Esophagus squamous epithelium (tissue), 5 donors: ENCODE measurements at regions not wholly inside any gene's neighbourhood (a gene's known extent, or its start where the extent isn't known, plus 50 kb on each side); places are given as distances from the start of the nearest gene placed in this dataset.
"Not testable (repeated sequence)": the region's sequence is repeated elsewhere in the genome, so short reads cannot be mapped to it uniquely, and the experiment has no call there.

Experiments used
- DNase-seq: peaks from one replicate; lab custom pipeline; 2025; lab: John Stamatoyannopoulos, UW
- H3K27ac ChIP-seq, 4 donors: fragments of 200-600 bp; sonication (generic); one replicate each; pipeline ENCODE4 v1.5.1; 2016 to 2019; ENCODE audit warnings: mild to moderate bottlenecking in 1 of 4
- H3K27me3 ChIP-seq, 4 donors: fragments of 200-600 bp; sonication (generic); 1 replicate in 3 of 4; 2 replicates in 1 of 4; pipeline versions ENCODE4 v1.5.1 to v1.6.0; 2017 to 2021; ENCODE audit warnings: antibody characterized with exemption in 1 of 4
- H3K36me3 ChIP-seq, 3 donors: fragments of 200-600 bp; sonication (generic); one replicate each; pipeline ENCODE4 v1.5.1; 2016 to 2019
- H3K4me1 ChIP-seq, 3 donors: fragments of 200-600 bp; sonication (generic); one replicate each; pipeline ENCODE4 v1.5.1; 2017 to 2019
- H3K4me3 ChIP-seq, 4 donors: fragments of 200-600 bp; sonication (generic); 1 replicate in 3 of 4; 2 replicates in 1 of 4; pipeline ENCODE4 v1.5.1; 2016 to 2019; ENCODE audit warnings: mild to moderate bottlenecking in 2 of 4, moderate library complexity in 1 of 4
- H3K9me3 ChIP-seq, 3 donors: fragments of 200-600 bp; sonication (generic); one replicate each; pipeline ENCODE4 v1.5.1; 2016 to 2019
- POLR2A ChIP-seq, 4 donors: fragments of 450-650 bp; IDR thresholded peaks; one replicate each; pipeline ENCODE4 v1.6.1; 2017; ENCODE audit warnings: antibody characterized with exemption in 4 of 4, mild to moderate bottlenecking in 4 of 4, moderate library complexity in 3 of 4
- WGBS, 2 donors: methylation state at CpG; one replicate each; pipeline ENCODE4 v1.1.5; 2018; 5-methylcytosine and 5-hydroxymethylcytosine counted together
- intact Hi-C: fragments of 100-400 bp; cut with DNase I; formaldehyde crosslinking; loops from one replicate; pipeline ENCODE4 v1.15.0; 2022
- TF ChIP-seq, protein P1 (sequence below), 6 experiments: fragments of 450-650 bp in 4 of 6; fragments of 200-600 bp in 2 of 6; sonication (generic) in 2 of 6; IDR thresholded peaks; one replicate each; pipeline ENCODE4 v1.5.1; 2016 to 2019; ENCODE audit warnings: antibody characterized with exemption in 6 of 6, mild to moderate bottlenecking in 4 of 6, moderate library complexity in 4 of 6
- donor health status: DM: yes; HTN: yes; CAD: no.

DNA sequence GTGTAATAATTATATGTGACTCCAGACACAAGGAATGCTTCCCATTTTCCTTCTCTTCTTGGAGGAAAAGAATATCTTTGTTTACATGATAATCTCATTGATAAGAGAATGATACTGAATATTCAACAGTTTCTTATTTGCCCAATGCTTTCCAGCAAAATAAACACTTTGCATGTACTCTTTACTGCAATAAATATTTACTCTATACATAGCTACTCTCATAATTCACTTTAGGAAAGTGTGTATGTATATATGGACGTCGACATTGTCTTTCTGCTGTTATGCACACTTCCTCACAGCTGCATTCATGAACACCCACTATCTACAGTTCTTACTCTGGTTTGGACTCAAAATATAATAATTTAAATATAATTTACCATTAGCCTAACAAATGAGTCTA lies 617.4 kb upstream of the CDH10 start:
- Histone ChIP-seq H3K4me3 (no peak overlapping the region), H3K27me3 (no peaks in the 10 kb centered on the region), H3K27ac (no peak overlapping the region), H3K9me3 (peaks cover 0 to 14% (median 0%) of the 10 kb centered on the region in 3 donors), H3K4me1 (no peaks in the 10 kb centered on the region), H3K36me3 (no peaks in the 10 kb centered on the region)
- TF ChIP-seq POLR2A (IDR thresholded peaks at IDR 0.05): no peak
- TF ChIP-seq, protein P1, sequence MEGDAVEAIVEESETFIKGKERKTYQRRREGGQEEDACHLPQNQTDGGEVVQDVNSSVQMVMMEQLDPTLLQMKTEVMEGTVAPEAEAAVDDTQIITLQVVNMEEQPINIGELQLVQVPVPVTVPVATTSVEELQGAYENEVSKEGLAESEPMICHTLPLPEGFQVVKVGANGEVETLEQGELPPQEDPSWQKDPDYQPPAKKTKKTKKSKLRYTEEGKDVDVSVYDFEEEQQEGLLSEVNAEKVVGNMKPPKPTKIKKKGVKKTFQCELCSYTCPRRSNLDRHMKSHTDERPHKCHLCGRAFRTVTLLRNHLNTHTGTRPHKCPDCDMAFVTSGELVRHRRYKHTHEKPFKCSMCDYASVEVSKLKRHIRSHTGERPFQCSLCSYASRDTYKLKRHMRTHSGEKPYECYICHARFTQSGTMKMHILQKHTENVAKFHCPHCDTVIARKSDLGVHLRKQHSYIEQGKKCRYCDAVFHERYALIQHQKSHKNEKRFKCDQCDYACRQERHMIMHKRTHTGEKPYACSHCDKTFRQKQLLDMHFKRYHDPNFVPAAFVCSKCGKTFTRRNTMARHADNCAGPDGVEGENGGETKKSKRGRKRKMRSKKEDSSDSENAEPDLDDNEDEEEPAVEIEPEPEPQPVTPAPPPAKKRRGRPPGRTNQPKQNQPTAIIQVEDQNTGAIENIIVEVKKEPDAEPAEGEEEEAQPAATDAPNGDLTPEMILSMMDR (IDR thresholded peaks at IDR 0.05): no peak
- intact Hi-C loops: no loop called here
- WGBS, 2 donors: 36 to 55% methylated on average over 2 of the region's 2 CpGs
- no peak for DNase-seq

DNA sequence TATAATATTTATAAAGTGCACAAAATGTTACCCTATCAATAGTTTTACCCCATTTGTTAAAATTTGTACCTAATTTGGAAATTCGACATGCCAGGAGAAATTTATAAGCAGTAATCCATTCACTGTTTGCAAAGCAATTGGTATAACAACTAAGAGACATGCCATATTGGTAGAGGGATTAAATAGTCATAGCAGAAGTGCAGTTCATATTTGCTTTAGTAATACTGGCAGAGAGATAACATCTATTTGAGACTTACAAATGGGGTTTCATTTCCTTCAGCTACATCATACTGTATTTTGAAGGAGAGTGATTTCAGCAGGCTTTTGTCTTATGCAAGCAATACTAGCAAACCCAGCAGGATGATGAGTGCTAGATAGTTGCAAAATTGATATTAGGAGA lies 610.4 kb upstream of the CDH10 start:
- 27 to 31% methylated on average over 1 of the region's 1 CpG for WGBS, 2 donors

DNA sequence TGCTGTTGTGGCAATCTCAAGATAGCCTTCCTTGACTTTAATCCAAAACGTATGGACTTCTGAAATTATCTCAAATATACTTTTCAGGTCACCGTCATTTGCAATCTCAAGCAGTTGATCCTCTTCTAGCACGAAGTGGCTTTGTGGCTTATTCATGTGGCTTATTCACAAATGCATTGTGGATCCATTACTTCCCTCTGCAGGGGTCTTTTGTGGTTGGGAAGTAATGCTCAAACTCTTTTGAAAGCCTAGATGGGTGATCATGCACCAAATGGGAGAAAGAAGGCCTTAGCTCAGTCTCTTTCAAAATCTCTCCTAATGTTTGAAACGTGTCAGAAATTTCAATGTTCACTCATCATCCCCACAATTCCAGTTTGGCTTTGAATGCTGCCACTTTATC lies 597.2 kb upstream of the CDH10 start:
- H3K27me3 ChIP-seq: no peaks in the 10 kb centered on the region
- TF ChIP-seq POLR2A (IDR thresholded peaks at IDR 0.05): no peak
- TF ChIP-seq, protein P1 (IDR thresholded peaks at IDR 0.05): no peak
- intact Hi-C loops: no loop called here
- no peaks in the 10 kb centered on the region for H3K36me3 ChIP-seq
- no peak overlapping the region for H3K4me3 ChIP-seq
- WGBS, 2 donors: 50 to 54% methylated on average over 4 of the region's 4 CpGs
- no peak for DNase-seq
- H3K9me3 ChIP-seq: peaks cover 0 to 7% (median 0%) of the 10 kb centered on the region in 3 donors
- H3K27ac ChIP-seq: no peak overlapping the region
- no peaks in the 10 kb centered on the region for H3K4me1 ChIP-seq

More for the DNA sequence above, 610.4 kb upstream of the CDH10 start:
- H3K4me1 ChIP-seq: no peaks in the 10 kb centered on the region
- no peaks in the 10 kb centered on the region for H3K36me3 ChIP-seq
- TF ChIP-seq, protein P1 (IDR thresholded peaks at IDR 0.05): no peak
- TF ChIP-seq POLR2A (IDR thresholded peaks at IDR 0.05): no peak
- intact Hi-C loops: no loop called here
- H3K27me3 ChIP-seq: no peaks in the 10 kb centered on the region
- no peak overlapping the region for H3K4me3 ChIP-seq
- no peak overlapping the region for H3K27ac ChIP-seq
- peaks cover 0 to 5% (median 0%) of the 10 kb centered on the region in 3 donors for H3K9me3 ChIP-seq
- no peak for DNase-seq

DNA sequence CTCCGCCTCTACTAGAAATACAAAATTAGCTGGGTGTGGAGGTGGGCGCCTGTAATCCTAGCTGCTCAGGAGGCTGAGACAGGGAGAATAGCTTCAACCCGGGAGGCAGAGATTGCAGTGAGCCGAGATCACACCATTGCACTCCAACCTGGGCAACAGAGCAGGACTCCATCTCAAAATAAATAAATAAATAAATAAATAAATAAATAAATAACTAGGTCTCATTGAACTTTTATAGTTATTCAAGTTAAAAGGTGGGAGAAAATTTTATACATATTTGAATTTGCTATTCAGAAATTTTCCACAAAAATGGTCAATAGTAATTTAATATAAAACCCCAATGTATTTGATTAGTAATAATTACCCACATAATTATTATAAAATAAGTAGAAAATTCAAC lies 593.9 kb upstream of the CDH10 start:
- H3K27ac ChIP-seq, H3K4me3 ChIP-seq, H3K9me3 ChIP-seq, H3K4me1 ChIP-seq, intact Hi-C loops, H3K36me3 ChIP-seq, H3K27me3 ChIP-seq, DNase-seq: not testable (repeated sequence)
- WGBS, 2 donors: 88 to 98% methylated on average over 4 of the region's 4 CpGs

DNA sequence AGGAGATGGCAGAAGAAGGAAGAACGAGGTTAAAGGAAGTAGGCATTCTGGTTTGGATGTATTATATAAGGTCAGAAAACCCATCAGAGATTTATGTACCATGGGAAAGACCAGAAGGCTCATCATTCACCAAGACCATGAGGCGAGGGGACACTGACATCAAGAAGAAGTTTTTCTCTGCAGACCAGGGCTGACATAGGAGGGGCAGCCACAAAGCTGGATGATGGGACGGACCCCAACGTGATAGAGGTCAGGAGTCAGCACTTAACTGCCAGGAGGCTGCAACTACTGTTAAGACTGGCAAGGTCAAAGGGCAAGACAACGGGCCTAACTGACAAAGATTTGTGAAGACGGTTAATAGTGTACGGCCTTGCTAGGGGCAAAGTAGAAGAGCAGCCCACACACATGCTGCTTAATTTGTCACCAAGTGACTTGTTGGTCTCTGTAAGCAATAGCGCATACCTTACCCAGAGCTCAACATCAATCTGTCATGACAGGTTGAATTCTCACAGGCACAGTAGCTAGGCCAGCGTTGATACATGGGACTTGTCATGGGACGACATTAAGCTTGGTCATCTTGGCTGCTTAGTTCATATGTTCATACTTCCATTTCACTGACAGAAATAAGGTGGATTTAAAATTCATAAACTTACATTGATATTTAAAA lies 579.7 kb upstream of the CDH10 start:
- Histone ChIP-seq H3K27ac (no peak overlapping the region), H3K9me3 (no peaks in the 10 kb centered on the region), H3K27me3 (no peaks in the 10 kb centered on the region), H3K36me3 (no peaks in the 10 kb centered on the region), H3K4me3 (no peak overlapping the region), H3K4me1 (no peaks in the 10 kb centered on the region)
- TF ChIP-seq POLR2A (IDR thresholded peaks at IDR 0.05): no peak
- TF ChIP-seq, protein P1 (IDR thresholded peaks at IDR 0.05): no peak
- intact Hi-C loops: no loop called here
- WGBS, 2 donors: 51 to 52% methylated on average over 10 of the region's 10 CpGs
- no peak for DNase-seq

DNA sequence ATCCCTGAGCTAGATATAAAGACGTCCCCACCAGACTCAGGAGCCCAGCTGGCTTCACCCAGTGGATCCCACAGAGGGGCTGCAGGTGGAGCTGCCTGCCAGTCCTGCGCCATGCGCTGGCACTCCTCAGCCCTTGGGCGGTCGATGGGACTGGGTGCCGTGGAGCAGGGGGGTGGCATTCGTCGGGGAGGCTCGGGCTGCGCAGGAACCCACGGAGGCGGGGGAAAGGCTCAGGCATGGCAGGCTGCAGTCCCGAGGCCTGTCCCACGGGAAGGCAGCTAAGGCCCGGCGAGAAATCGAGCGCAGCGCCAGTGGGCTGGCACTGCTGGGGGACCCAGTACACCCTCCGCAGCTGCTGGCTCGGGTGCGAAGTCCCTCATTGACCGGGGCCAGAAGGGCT lies 555.1 kb upstream of the CDH10 start:
- intact Hi-C loops, H3K4me3 ChIP-seq, H3K4me1 ChIP-seq, DNase-seq, H3K36me3 ChIP-seq, H3K27me3 ChIP-seq, H3K27ac ChIP-seq: not testable (repeated sequence)
- no CpG with 5 or more reads among the region's 23 CpGs for WGBS, 2 donors
- peaks cover 0 to 21% (median 7%) of the 10 kb centered on the region in 3 donors for H3K9me3 ChIP-seq
